NCI-H1417 (cell line): ENCODE measurements at regions not wholly inside any gene's neighbourhood (a gene's known extent, or its start where the extent isn't known, plus 50 kb on each side); places are given as distances from the start of the nearest gene placed in this dataset.
"Not testable (repeated sequence)": the region's sequence is repeated elsewhere in the genome, so short reads cannot be mapped to it uniquely, and the experiment has no call there.

Experiments
- DNase-seq, 3 experiments: peaks; one replicate each; lab custom pipeline; 2025; lab: John Stamatoyannopoulos, UW

DNA sequence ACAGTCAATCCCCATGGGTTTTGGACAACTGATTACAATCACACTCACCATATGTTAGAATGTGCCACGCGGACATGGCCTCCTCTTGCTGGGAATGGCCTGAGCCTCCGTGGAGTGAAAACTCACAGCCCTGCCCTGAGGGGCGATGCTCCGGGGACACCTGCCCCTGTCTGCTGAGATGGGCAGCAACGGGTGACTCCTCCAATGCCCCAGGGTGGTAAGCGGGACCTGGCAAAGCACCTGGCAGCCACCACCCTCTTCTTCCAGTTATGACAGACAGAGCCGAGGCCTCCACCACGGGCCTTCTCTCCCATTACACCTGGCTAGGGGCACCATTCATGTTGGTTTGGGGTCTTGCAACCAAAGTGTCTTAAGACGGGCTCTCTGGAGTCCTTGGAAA lies 94.9 kb upstream of the COL5A1 start:
- DNase-seq: no peak

DNA sequence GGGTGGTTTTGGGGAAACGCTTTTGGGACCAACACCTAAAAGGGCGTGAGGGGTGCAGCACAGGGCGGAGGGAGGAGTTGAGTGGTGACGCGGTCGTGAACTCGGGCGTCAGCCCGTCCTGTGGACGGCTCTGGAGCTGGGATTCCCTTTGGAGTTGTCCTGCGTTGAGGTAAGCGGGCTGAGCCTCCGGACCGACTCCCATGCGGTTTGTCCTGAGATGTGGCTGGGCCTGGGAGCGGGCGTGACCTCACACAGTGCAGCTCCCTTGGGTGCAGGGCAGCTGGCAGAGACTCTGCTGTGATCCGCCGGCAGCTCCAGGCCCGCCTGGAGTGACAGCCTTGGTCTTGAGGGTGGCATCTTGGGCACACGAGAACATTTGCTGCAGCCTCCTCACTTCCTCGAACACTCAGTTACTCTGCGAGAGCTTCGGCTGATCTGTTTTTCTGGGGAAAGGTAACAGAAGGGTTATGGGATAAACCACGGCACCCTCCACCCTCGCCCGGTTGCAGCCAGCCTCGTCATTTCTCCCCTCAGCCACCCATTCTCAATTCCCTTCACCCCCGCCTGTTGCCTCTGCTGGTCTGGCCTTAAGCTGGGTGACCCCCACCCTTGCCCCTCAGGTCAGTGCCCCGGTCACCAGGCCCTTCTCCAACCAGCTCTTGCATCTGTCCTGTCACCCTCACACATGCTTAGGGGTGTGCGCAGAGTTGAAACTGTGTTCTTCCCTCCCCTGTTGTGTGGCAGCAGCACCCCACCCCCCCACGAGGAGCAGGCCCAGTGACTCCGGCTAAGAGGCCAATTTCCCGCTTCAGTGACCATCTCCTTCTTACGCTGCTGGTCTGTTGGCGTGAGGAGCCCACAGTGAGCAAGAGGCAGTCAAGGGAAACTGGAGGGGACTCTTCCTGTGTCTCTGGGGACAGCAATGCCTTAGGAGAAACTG lies 94.2 kb upstream of the COL5A1 start:
- no peak for DNase-seq

DNA sequence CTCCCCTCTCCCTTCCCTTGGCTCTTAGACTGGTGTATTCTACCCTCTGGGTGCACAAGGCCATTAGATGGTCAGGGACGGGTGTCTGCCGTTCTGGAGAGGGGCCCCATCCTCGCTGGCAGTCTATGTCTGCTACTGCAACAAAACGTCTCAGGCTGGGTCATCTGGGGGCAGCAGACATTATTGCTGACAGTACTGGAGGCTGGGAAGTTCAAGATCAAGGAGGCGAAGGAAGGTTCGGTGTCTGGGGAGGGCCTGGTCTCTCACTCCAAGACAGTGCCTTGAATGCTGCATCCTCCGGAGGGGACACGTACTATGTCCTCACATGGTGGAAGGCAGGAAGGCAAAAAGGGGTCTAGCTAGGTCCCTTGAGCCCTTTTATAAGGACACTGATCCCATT lies 93.4 kb upstream of the COL5A1 start:
- no peak for DNase-seq

DNA sequence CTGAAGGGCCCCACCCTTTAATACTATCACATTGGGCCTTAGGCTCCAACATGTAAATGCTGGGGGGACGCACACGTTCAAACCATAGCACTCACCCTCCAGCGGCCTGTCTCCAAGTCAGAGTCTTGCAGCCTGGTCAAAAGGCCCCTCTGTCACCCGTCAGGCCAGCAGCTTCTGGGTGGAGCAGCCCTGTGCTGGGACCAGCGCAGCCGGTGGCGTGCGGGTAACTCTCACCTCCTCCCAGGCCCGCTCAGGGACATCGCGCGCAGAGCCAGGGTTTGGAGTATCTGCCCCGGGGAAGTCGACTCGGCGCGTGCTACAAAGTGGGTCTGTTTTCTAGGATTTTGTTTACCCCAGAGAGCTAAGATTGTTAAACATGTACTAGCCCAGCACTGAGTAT lies 93.0 kb upstream of the COL5A1 start:
- no peak for DNase-seq

DNA sequence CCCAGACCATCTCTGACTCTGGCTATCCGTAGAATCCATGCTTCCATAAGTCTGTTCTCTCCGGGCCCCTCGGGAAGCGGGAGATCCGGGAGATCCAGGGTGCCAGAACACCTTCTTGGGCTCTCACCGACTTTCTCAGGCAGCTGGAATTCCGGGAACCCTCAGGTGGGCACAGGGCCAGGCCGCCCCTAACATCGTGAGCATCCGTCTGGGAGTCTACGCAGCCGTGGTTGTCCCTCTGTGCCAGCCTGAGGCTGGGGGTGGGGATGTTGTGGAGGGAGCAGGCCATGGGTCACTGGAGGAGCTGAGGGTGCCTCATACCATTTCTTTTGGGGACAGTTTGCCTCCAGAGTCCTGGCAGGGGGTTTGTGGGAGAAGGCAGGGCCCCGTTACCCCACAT lies 92.3 kb upstream of the COL5A1 start:
- DNase-seq: no peak

DNA sequence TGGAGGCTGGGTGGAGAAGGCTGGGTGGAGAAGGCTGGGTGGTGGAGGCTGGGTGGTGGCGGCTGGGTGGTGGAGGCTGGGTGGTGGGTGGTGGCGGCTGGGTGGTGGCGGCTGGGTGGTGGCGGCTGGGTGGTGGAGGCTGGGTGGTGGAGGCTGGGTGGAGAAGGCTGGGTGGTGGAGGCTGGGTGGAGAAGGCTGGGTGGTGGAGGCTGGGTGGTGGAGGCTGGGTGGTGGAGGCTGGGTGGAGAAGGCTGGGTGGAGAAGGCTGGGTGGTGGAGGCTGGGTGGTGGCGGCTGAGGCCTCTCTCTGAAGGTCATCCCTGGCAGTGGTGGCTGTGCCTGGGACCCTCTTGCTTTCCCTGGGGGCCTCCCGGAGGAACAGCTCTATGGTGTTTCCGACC lies 91.5 kb upstream of the COL5A1 start:
- DNase-seq: not testable (repeated sequence)

DNA sequence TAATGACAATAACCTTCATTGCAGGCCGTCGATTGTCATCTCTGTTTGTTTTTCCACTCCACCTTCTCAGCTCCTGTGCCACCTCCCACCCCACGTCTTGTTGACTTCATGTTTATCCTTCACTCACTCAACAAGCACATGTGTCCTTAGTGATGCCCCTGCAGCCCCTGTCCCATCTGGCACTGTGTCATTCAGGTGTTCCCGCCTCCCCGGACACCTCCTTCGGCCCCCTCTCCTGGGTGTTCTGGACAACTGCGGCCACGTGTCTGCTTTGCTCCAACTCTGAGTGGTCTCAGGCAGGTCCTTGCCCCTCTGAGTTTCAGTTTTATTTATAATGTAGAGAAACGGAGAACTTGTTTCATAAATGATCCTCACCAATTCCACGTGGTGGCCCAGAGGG lies 91.0 kb upstream of the COL5A1 start:
- DNase-seq: no peak

DNA sequence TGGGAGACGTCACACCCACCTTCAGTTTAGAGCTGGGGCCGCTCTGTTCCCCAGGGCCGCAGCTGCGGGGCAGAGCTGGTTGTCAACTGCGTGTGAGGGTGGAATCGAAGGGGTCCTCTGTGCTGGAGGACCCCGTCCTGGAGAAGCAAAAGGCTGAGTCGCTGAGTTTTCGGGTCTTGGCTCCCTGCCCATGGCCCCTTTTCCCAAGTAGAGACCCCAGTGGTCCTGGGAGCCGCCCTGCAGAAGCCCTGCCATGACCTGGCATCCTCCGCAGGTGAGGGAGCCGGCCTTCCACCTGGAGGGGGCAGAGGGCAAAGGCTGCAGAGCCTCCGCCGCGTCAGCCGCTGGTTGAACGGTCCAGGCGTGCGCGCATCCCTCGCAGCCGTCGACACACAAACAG lies 90.4 kb upstream of the COL5A1 start:
- no peak for DNase-seq

DNA sequence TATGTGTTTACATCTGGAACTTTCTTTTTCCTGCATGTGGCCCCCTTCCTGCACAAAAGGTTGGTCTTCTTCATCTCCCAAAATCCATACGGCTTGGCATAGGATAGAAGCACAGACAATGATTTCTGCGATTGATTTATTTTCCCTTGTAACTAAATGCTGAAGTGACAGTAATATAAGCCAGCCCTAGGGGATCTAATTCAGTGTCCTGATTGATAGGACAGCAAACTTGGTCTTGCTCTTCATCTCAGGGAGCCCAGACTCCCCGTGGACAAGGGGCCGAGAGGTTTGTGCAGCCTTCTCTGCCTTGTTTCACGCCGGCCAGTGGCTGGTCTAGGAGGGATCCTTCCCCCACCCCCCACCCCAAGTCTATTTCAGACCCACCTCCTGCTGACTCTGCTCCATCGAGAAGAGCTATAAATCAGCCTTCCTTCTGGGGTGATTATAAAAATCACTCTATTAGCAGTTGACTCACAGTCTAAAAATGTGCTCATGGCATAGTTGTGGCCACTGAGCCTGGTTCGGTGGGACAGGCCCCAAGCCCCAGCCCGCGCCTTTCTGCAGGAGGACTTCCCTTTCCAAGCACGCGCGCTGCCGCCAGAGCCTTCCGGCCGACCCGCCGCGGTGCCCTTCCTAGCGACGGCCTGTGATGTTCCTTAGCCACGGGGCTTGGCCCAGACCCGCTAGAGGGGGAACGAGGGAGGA lies 89.8 kb upstream of the COL5A1 start:
- DNase-seq: no peak

DNA sequence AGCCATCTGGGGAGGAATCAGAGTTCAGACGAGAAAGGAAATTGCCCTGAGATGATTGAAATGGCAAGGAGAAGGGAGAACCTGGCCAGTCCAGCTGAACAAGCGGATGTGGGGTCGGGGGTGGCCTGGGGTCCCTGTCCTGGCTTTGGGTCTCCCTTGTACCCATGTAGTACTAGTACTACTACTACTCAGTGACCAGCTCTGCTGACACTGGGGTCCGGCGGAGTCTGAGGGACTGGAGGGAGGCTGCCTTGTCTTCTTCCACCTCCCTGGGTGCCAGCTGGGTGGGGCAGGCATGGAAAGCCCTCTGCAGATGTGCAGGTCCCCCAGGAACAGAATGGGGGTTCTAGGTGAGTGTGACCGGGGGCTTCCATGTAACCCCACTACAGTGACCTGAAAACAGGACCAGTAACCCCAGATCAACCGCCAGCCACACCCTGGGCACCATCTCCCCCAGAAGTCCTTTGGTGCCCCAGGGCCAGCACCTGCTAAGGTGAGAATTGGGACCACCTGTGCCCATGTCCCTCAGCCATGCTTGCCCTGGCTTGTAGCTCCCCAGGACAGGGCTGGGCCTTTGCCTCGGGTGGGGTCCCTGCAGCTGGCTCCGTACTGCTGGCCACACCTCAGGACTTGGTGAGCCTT lies 89.1 kb upstream of the COL5A1 start:
- DNase-seq: no peak

DNA sequence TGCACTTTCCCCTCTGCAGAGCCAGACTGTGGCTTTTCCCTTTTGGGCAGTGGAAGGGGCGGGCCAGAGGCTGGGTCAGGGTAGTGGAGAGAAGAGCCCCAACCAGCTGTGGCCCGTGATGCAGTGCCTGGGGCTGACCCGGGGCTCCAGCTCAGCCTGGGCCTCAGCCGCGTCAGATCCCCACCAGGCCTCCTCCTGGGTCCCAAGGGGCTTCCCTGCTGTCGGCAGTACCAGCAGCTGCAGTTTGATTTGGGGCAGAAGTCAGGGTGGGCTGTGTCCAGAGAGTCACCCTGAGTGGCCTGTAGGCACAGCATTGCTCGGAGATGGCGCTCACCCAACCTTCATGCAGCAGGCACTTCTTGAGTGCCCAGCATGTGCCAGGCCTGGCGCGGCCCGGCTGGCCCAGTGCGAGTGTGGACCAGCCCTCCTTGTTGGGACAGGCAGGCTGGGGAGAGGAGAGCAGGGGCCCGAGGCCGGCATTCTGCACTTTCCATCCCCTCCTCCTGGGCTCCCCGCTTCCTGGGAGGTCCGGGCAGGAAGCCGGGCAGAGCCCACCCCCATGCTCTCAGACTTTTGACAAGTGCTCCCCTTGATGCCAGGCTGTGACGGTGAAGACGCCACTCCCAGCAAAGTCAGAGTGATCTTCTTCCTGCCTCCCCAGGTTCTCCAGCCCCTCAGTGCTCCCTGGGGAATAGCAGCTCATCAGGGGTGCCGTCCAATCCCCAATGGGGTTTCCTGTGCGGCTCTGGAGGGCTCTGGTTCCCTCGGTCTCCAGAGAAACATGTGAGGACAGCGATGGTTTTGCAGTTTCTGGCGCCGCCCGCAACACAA lies 88.3 kb upstream of the COL5A1 start:
- DNase-seq: no peak

DNA sequence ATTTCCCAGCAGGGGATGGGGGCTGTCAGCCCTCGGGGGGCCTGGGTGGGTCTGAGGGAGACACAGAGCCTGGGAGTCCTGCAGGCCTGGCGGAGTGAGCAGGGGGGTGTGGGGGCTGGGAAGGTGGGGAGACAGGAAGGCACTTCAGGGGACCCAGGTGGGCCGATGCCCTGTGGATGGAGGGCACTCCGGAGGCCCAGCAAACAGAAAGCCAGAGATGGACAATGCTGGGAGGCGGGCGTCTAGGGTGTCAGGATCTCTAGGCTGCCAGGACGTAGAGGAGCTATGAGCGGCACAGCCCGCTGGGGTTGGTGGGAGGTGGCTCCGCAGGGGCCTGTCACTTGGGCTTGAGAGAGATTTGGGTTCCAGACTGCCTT lies 87.6 kb upstream of the COL5A1 start:
- DNase-seq: no peak

DNA sequence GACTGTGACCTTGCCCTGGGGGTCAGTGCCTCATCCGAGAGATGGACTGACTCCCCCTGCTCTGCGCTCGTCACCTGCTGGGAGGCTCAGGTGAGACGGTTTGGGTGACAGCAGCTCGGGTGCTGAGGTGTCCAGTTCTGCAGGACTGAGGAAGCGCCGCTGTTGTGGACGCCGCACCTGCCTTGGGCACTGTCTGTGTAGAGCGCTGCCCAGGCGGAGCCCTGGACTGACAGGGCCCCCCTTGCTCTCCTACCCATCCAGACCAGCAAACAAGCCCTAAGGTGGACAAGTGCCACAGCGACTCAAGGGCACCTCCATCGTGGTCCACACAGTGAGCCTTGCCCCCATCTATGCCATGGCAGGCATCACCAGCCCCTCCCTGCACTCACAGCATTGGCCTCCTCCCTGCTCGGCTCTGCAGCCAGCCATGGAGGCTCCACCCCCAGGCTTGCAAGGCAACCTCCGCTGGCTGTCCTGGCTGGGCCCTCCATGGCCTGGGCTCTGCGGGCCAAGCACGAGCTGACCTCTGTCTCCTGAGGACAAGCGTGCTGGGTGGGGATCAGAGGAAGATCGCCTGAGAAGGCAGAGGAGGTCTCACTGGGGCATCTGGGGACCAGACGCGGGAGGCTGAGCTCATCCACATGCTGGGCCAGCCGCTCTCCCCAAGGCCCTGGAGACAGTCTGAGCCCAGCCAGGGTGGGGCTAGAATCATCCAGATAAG lies 87.1 kb upstream of the COL5A1 start:
- DNase-seq: no peak

DNA sequence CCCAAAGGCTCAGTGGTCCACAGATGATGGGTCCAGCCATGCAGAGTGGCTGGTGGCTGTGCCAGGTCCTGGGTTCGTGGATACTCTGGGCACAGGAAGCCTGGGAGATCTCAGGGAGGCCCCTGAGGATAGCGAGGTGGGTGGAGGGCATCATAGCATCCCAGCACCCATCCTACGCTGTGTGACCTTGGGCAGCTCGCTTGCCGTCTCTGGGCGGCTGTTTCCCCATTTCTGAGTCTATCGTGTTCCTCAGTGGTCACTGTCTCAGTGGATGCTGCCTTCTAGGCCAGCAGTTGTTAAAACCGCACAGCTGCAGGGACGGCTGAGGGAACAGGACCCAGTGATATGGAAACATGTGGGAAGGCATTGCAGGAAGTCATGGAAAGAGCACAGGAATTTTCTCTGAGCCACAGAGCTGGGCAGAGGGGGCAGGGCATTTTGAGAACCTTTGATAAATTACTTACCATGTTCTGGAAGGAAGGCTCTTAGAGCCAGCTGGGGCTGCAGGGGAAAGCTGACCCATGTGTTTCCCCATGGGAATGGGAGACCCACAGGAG lies 86.4 kb upstream of the COL5A1 start:
- DNase-seq: no peak

DNA sequence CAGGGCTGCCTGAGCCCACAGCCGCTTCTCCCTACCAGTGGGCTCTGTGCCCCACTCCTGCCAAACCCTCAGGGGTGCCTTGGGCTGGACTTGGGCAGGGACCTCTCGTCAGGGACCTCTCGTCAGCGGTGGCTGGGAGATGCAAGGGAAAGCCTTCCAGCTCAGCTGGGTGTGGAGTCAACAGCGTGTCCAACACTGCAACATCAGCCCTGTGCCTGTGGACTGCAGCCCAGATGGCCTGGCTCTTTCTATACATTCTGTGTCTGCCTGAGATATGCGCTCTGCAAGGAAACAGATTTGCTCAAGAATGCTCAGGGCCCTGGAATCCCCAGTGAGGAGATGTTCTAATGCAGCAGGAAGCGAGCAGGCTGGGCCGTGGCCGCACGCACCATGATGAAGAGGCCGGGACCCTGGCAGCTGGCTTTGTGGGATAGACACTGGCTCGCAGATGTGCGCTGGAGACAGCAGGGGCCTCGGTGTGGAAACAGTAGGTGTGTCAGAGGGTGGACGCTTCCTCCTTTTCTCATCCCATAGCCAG lies 85.0 kb upstream of the COL5A1 start:
- DNase-seq: no peak

DNA sequence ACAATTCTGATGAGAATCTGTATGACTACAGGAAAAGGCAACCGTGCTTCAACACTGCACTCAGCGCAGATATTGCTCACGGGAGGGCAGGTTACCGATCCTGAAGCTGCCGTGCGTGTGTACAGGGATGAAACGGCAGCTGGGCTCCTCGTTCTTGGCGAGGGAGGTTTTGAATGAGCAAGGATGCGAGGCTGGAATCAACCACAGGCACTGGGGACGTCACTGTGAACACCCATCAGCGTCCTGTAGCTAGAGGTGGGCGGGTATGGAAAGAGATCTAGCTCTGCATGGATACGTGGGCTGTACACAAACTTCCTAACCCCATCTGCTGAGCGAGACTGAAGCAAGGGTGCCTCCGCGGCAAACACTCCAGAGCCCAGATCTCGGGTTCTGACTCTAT lies 84.3 kb upstream of the COL5A1 start:
- no peak for DNase-seq

DNA sequence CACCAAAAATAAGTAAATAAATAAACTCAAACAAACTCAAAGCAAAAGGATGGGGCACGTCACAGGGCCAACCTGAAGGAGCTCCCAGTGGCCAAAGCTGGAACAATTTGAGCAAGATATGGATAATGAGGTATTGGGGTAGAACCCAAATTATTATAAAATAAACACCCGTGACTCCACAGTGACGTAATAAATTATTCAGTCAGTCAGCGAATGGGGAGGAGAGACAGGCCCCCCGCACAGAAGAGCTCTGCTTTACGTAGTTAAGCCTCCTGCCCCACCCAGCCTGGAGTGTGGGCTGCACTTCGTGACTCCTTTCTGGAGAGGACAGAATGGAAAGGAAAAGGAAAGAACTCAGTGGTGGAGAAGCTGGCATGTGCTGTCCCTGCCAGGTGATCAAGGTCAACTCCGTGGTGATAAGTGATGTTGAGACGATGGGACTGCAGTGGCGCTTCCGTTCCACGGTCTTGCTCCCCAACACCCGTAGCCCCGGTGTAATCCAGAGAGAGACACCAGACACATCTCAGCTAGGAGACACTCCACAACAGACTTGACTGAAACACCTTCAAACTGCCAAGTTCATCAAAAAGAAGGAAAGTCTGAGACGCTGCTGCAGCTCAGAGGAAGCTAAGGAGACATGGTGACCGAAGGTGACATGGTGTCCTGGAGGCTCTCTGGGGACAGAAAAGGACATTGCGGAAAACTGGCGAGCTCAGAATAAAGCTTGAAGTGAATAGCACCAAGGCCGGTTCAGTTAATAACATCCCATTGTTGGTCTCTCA lies 83.3 kb upstream of the COL5A1 start:
- no peak for DNase-seq

DNA sequence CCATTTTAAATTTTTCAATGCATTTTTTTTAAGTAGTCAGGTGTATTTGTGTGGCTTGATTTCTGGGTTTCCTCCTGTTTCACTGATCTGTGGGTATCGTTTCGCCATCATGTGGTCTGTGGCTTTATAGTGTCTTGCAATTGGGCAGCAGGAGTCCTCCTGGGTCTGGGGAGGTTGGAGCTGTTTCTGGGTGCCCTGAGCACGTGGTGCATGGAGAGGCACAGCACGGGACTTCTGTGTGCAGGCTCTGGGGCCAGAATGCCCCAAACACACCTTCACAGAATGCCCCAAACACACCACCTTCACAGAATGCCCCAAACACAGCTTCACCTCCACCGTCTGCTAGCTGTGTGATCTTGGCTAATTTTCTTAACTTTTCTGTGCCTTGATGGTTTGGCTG lies 82.6 kb upstream of the COL5A1 start:
- DNase-seq: no peak

DNA sequence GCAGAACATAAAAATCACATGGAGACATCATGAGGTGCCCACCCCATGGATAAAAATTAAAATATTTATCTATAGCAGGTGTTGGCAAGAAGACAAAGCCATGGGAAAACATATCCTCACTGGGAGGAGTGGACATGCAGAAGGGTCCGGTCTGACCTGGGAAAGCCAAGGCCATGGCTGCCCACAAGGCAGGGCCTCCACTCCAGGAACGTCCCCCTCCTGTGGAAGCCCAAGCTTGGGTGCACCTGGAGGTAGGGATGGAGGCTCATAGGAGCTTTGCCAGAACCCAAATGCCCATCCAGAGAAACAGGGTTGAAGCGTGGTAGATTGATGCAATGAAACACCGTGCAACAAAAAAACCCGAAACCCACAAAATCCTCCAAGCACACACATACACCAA lies 81.4 kb upstream of the COL5A1 start:
- DNase-seq: no peak

DNA sequence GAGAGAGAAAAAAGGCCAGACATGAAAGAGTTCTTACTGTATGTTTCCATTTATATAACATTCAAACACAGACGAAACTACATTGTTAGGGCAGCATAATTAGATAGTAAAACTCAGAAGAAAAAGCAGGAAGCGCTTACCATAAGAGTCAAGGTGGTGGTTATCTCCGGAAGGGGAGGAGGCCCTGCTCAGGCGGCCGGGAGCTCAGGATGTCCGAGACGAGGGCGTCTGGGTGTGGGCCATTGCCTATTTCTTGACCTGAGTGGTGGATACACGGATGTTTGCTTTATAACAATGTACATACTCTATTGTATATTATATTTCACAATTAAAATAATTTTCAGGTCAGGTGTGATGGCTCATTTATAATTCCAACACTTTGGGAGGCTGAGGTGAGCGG lies 80.9 kb upstream of the COL5A1 start:
- no peak for DNase-seq
